HepG2 (cell line): ENCODE measurements at regions not wholly inside any gene's neighbourhood (a gene's known extent, or its start where the extent isn't known, plus 50 kb on each side); places are given as distances from the start of the nearest gene placed in this dataset.

ENCODE experiments used
- ATAC-seq: fragments of 200-7000 bp; cut with Tn5 transposase; 3 replicates; pipeline ENCODE4 v1.9.1; 2020; ENCODE audit warnings: mild to moderate bottlenecking, moderate library complexity
- BruUV-seq: library from RNA; stranded (reverse); fragments of 400-500 nt; replicated peaks from 2 replicates; lab custom pipeline; 2021; lab: Mats Ljungman, UMichigan
- CTCF ChIA-PET: fragments of 300-600 bp; formaldehyde crosslinking; extraction: SDS; loops from one replicate; lab custom pipeline; 2021; ENCODE audit warnings: low total read pairs, inconsistent platforms, low intra/inter-chr PET ratio; lab: Yijun Ruan, JAX
- POLR2A ChIA-PET: fragments of 350-600 bp; sonication (Branson Sonifier 250); formaldehyde crosslinking; loops from one replicate; lab custom pipeline; 2020; ENCODE audit warnings: antibody characterized with exemption, inconsistent platforms; lab: Yijun Ruan, JAX
- DNase-seq: peaks from one replicate; pipeline ENCODE4 v3.0.0-alpha.2; 2015; ENCODE audit warnings: low spot score
- FAIRE-seq: peaks from 3 replicates; lab custom pipeline; 2011; peaks lifted over from hg19 to GRCh38; lab: Jason Lieb, UNC
- H2AFZ ChIP-seq: one replicate; pipeline ENCODE4 v1.6.1; 2011; ENCODE audit warnings: low read length, inconsistent platforms
- H3K27ac ChIP-seq: fragments of 300-600 bp; 3 replicates; pipeline ENCODE4 v1.8.0; 2011; ENCODE audit warnings: mixed run types, mild to moderate bottlenecking, mixed read lengths, low read length, inconsistent platforms; ENCODE audit not compliant: insufficient read depth; ENCODE audit errors: extremely low read length
- H3K27me3 ChIP-seq, 2 experiments: fragments of 200-600 bp in 1 of 2; 2 replicates in 1 of 2; 3 replicates in 1 of 2; pipeline versions ENCODE4 v1.6.0 to v1.8.0; 2011; ENCODE audit warnings: low read length in 2 of 2, mild to moderate bottlenecking in 2 of 2, moderate library complexity in 2 of 2, inconsistent platforms in 1 of 2; ENCODE audit not compliant: insufficient read depth in 2 of 2, control insufficient read depth in 1 of 2
- H3K36me3 ChIP-seq, 2 experiments: fragments of 200-600 bp in 1 of 2; replicated peaks in 1 of 2; 2 replicates in 1 of 2; 3 replicates in 1 of 2; pipeline versions ENCODE4 v1.5.1 to v1.8.0; 2011; ENCODE audit warnings: low read length in 2 of 2, inconsistent platforms in 1 of 2; ENCODE audit not compliant: insufficient read depth in 2 of 2, control insufficient read depth in 1 of 2
- H3K4me1 ChIP-seq: 2 replicates; pipeline ENCODE4 v1.5.1; 2012; ENCODE audit warnings: low read length, inconsistent platforms; ENCODE audit not compliant: insufficient read depth
- H3K4me2 ChIP-seq: 2 replicates; pipeline ENCODE4 v1.6.0; 2011; ENCODE audit warnings: low read depth, low read length, inconsistent platforms
- H3K4me3 ChIP-seq, 3 experiments: fragments of 200-600 bp in 1 of 3; sonication (generic), shearing (Covaris generic) in 1 of 3; replicated peaks in 1 of 3; 2 replicates each; pipeline ENCODE4 v1.5.1; 2011 to 2016; ENCODE audit warnings: low read length in 3 of 3, inconsistent platforms in 2 of 3, low read depth in 2 of 3, mild to moderate bottlenecking in 2 of 3, control low read depth in 1 of 3, mixed read lengths in 1 of 3; ENCODE audit not compliant: insufficient read depth in 1 of 3
- H3K79me2 ChIP-seq: one replicate; pipeline ENCODE4 v1.6.1; 2011; ENCODE audit warnings: low read length, inconsistent platforms; ENCODE audit not compliant: insufficient read depth
- H3K9ac ChIP-seq: 2 replicates; pipeline ENCODE4 v1.6.0; 2011; ENCODE audit warnings: mild to moderate bottlenecking, low read depth, low read length, inconsistent platforms; ENCODE audit not compliant: insufficient read depth
- H3K9me3 ChIP-seq: 2 replicates; pipeline ENCODE4 v1.5.1; 2012; ENCODE audit warnings: mild to moderate bottlenecking, low read length
- H4K20me1 ChIP-seq: 2 replicates; pipeline ENCODE4 v1.6.0; 2011; ENCODE audit warnings: inconsistent platforms, mild to moderate bottlenecking, low read length, moderate library complexity; ENCODE audit not compliant: insufficient read depth
- HES4 ChIP-seq: sonication (generic); formaldehyde crosslinking; IDR thresholded peaks from 2 replicates; pipeline ENCODE4 v1.9.0; 2021; ENCODE audit warnings: mild to moderate bottlenecking, missing genetic modification reagents, borderline replicate concordance
- NAIF1 ChIP-seq: sonication (generic); formaldehyde crosslinking; IDR thresholded peaks from 2 replicates; pipeline ENCODE4 v1.5.0; 2020; ENCODE audit warnings: mild to moderate bottlenecking, missing genetic modification reagents, borderline replicate concordance
- SRY ChIP-seq: sonication (generic); formaldehyde crosslinking; IDR thresholded peaks from 2 replicates; pipeline ENCODE4 v1.8.0; 2022; ENCODE audit warnings: mild to moderate bottlenecking, missing genetic modification reagents
- ZNF234 ChIP-seq: sonication (generic); formaldehyde crosslinking; conservative IDR thresholded peaks from 2 replicates; pipeline ENCODE4 v1.5.1; 2020; ENCODE audit warnings: mild to moderate bottlenecking, missing genetic modification reagents
- ZNF331 ChIP-seq: sonication (generic); formaldehyde crosslinking; IDR thresholded peaks from 2 replicates; pipeline ENCODE4 v1.4.0; 2020; ENCODE audit warnings: missing genetic modification reagents
- ZNF383 ChIP-seq: sonication (generic); formaldehyde crosslinking; IDR thresholded peaks from 2 replicates; pipeline ENCODE4 v1.4.0; 2020; ENCODE audit warnings: missing genetic modification reagents, mild to moderate bottlenecking, borderline replicate concordance
- WGBS: methylation state at CpG from one replicate; pipeline ENCODE4 v1.1.6; 2017; ENCODE audit warnings: low lambda C conversion rate; 5-methylcytosine and 5-hydroxymethylcytosine counted together
- in situ Hi-C: cut with HindIII; loops from 2 replicates; pipeline ENCODE4 v1.10.0; 2017; ENCODE audit warnings: low pct_unique_long_range_greater_than_20kb; ENCODE audit not compliant: extremely low pct_ligation_motif_present
- intact Hi-C: fragments of 100-400 bp; cut with micrococcal nuclease; formaldehyde crosslinking; loops from one replicate; pipeline ENCODE4 v1.10.0; 2022; ENCODE audit not compliant: unreplicated experiment
- TF ChIP-seq, protein P1 (sequence below): sonication (generic); formaldehyde crosslinking; IDR thresholded peaks from 2 replicates; pipeline ENCODE4 v1.5.1; 2020; ENCODE audit warnings: mild to moderate bottlenecking, missing genetic modification reagents
- TF ChIP-seq, protein P2 (sequence below): sonication (generic); formaldehyde crosslinking; IDR thresholded peaks from 2 replicates; pipeline ENCODE4 v1.9.0; 2021; ENCODE audit warnings: missing genetic modification reagents, borderline replicate concordance
- TF ChIP-seq, protein P3 (sequence below): sonication (generic); formaldehyde crosslinking; IDR thresholded peaks from 2 replicates; pipeline ENCODE4 v1.5.0; 2020; ENCODE audit warnings: missing genetic modification reagents
- TF ChIP-seq, protein P4 (sequence below): IDR thresholded peaks from 2 replicates; pipeline ENCODE4 v1.4.0; 2020; ENCODE audit warnings: mild to moderate bottlenecking, missing genetic modification reagents

DNA sequence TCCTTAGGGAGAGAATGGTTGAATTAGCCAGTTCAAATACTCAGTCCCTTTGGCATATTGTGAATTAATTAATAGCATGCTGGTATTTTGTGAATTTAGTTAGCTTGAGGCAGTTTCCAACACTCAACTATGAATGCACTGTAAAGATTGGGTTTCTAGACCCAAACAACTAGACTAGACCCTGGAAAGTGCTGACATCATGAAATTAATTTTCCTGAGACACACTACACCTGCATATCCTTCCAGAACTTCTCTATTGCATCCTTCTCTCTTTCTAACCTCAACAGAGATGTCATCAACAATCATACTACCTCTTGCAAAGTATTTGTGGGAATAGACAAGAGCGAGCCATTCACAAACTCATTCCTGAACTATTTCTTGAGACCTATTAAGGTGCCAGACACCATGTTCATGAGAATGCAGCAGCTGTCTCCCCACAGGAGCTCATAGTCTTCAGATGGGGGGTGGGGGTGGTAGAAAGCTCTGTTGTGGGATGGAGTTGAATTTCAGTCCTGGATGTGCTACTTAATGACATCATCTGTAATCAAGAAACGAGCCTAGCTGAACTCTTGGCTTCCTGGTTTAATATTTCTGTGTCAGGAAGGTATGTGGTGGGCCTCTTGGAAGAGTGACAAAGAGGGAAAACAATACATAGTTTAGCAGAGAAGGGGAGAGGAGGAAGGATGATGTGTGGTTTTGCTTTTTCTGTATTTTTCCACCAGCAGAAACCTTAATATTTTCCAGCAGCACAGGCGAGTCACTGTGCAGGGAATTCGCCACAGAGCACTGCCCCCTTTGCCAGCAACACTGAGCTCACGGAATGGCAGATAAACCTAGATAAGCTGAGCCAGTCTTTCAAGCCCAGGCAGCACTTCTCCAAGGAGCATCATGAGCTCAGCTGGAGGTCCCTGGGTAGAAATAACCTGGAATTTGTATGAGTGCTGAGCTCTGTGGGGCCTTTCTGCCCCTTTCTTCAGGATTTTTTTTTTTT, 53.1 kb upstream of the CYSLTR2 start:
- FAIRE-seq: no peak
- Histone ChIP-seq H3K9me3 (peaks cover under 1% of the 10 kb centered on the region; the same call in 1 of the 2 replicates), H3K9ac (peak overlapping the region; percentile 42; the same call in 1 of the 2 replicates), H3K36me3 (no peaks in the 10 kb centered on the region), H3K4me3 (0 out of 6 replicates have a peak overlapping the region, but pooled peaks of 1 of the 3 experiments have one; percentile 13), H2AFZ (no peak overlapping the region), H4K20me1 (no peaks in the 10 kb centered on the region), H3K27me3 (no peaks in the 10 kb centered on the region), H3K4me1 (peaks cover 15% of the 10 kb centered on the region), H3K4me2 (peak overlapping the region; percentile 54), H3K79me2 (no peaks in the 10 kb centered on the region), H3K27ac (no peak overlapping the region)
- in situ Hi-C loops: no loop called here
- ATAC-seq: peak; percentile 51; the same call in 2 of the 3 replicates
- POLR2A ChIA-PET: interaction anchor here (1.5 kb wide), 1 partner anchor 25 kb away, joined by 4 read pairs; no protein-coding TSS in a partner anchor
- intact Hi-C loops: no loop called here
- 15% methylated on average over 4 of the region's 5 CpGs for WGBS
- BruUV-seq: no TSS peak
- DNase-seq: peak; percentile 32
- CTCF ChIA-PET: no interaction called here
- TF ChIP-seq, protein P1, sequence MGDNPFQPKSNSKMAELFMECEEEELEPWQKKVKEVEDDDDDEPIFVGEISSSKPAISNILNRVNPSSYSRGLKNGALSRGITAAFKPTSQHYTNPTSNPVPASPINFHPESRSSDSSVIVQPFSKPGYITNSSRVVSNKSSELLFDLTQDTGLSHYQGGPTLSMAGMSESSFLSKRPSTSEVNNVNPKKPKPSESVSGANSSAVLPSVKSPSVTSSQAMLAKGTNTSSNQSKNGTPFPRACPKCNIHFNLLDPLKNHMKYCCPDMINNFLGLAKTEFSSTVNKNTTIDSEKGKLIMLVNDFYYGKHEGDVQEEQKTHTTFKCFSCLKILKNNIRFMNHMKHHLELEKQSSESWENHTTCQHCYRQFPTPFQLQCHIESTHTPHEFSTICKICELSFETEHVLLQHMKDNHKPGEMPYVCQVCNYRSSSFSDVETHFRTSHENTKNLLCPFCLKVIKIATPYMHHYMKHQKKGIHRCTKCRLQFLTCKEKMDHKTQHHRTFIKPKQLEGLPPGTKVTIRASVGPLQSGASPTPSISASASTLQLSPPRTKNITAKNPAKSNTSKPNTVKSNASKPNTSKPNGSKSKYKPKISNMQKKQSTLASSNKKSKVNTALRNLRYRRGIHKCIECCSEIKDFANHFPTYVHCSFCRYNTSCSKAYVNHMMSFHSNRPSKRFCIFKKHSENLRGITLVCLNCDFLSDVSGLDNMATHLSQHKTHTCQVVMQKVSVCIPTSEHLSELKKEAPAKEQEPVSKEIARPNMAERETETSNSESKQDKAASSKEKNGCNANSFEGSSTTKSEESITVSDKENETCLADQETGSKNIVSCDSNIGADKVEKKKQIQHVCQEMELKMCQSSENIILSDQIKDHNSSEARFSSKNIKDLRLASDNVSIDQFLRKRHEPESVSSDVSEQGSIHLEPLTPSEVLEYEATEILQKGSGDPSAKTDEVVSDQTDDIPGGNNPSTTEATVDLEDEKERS (CRISPR knock-in tag): no peak
- TF ChIP-seq, protein P2, sequence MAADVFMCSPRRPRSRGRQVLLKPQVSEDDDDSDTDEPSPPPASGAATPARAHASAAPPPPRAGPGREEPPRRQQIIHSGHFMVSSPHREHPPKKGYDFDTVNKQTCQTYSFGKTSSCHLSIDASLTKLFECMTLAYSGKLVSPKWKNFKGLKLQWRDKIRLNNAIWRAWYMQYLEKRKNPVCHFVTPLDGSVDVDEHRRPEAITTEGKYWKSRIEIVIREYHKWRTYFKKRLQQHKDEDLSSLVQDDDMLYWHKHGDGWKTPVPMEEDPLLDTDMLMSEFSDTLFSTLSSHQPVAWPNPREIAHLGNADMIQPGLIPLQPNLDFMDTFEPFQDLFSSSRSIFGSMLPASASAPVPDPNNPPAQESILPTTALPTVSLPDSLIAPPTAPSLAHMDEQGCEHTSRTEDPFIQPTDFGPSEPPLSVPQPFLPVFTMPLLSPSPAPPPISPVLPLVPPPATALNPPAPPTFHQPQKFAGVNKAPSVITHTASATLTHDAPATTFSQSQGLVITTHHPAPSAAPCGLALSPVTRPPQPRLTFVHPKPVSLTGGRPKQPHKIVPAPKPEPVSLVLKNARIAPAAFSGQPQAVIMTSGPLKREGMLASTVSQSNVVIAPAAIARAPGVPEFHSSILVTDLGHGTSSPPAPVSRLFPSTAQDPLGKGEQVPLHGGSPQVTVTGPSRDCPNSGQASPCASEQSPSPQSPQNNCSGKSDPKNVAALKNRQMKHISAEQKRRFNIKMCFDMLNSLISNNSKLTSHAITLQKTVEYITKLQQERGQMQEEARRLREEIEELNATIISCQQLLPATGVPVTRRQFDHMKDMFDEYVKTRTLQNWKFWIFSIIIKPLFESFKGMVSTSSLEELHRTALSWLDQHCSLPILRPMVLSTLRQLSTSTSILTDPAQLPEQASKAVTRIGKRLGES: no peak
- TF ChIP-seq, protein P3, sequence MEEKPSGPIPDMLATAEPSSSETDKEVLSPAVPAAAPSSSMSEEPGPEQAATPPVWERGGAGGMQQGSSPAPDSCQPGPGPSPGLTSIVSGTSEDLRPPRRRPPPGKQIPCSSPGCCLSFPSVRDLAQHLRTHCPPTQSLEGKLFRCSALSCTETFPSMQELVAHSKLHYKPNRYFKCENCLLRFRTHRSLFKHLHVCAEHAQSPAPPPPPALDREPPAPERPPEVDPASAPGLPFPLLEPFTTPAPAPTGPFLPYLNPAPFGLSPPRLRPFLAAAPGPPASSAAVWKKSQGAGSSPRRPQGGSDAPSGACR: no peak
- TF ChIP-seq ZNF383 (CRISPR knock-in tag) (no peak), HES4 (no peak), NAIF1 (CRISPR knock-in tag) (no peak), ZNF331 (CRISPR knock-in tag) (no peak), ZNF234 (CRISPR knock-in tag) (no peak), SRY (CRISPR knock-in tag) (no peak)
- TF ChIP-seq, protein P4, sequence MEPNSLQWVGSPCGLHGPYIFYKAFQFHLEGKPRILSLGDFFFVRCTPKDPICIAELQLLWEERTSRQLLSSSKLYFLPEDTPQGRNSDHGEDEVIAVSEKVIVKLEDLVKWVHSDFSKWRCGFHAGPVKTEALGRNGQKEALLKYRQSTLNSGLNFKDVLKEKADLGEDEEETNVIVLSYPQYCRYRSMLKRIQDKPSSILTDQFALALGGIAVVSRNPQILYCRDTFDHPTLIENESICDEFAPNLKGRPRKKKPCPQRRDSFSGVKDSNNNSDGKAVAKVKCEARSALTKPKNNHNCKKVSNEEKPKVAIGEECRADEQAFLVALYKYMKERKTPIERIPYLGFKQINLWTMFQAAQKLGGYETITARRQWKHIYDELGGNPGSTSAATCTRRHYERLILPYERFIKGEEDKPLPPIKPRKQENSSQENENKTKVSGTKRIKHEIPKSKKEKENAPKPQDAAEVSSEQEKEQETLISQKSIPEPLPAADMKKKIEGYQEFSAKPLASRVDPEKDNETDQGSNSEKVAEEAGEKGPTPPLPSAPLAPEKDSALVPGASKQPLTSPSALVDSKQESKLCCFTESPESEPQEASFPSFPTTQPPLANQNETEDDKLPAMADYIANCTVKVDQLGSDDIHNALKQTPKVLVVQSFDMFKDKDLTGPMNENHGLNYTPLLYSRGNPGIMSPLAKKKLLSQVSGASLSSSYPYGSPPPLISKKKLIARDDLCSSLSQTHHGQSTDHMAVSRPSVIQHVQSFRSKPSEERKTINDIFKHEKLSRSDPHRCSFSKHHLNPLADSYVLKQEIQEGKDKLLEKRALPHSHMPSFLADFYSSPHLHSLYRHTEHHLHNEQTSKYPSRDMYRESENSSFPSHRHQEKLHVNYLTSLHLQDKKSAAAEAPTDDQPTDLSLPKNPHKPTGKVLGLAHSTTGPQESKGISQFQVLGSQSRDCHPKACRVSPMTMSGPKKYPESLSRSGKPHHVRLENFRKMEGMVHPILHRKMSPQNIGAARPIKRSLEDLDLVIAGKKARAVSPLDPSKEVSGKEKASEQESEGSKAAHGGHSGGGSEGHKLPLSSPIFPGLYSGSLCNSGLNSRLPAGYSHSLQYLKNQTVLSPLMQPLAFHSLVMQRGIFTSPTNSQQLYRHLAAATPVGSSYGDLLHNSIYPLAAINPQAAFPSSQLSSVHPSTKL (CRISPR knock-in tag): peak; percentile 9; the same call in 1 of the 2 replicates
